NB4 (cell line): ENCODE measurements at regions not wholly inside any gene's neighbourhood (a gene's known extent, or its start where the extent isn't known, plus 50 kb on each side); places are given as distances from the start of the nearest gene placed in this dataset.
"Not testable (repeated sequence)": the region's sequence is repeated elsewhere in the genome, so short reads cannot be mapped to it uniquely, and the experiment has no call there.

Experiments
- DNase-seq: peaks from one replicate; pipeline ENCODE4 v3.0.0; 2010; ENCODE audit warnings: low read depth
- H3K4me3 ChIP-seq: one replicate; pipeline ENCODE4 v1.5.1; 2011; ENCODE audit warnings: mild to moderate bottlenecking, low read depth, low read length, moderate library complexity
- CTCF ChIP-seq: IDR thresholded peaks from one replicate; pipeline ENCODE4 v1.5.1; 2012; ENCODE audit warnings: low read depth, low read length
- MYC ChIP-seq: IDR thresholded peaks from 2 replicates; pipeline ENCODE4 v1.6.1; 2011; ENCODE audit warnings: low read depth, low read length
- POLR2A ChIP-seq: IDR thresholded peaks from 2 replicates; pipeline ENCODE4 v1.6.1; 2011; ENCODE audit warnings: mild to moderate bottlenecking; ENCODE audit not compliant: insufficient read length; ENCODE audit errors: extremely low read depth
- TF ChIP-seq, protein P1 (sequence below): IDR thresholded peaks from 2 replicates; pipeline ENCODE4 v1.6.1; 2011; ENCODE audit warnings: low read depth, low read length

DNA sequence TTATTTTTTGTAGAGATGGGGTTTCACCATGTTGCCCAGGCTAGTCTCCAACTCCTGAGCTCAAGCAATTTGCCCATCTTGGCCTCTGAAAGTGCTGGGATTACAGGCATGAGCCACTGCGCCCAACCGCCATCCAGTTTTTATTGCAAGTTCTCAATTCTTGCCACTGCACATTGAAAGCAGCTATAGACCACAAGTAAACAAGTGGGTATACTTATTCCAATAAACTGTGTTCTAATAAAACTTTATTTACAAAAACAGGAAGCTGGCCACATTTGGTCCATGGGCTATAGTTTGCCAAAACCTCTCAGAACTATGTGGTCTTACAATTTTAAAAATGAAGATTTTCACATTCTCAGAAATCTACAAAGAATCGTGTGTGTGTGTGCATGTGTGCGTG, 313.6 kb upstream of the RASGEF1B start:
- H3K4me3 ChIP-seq = no peak overlapping the region
- TF ChIP-seq, protein P1, sequence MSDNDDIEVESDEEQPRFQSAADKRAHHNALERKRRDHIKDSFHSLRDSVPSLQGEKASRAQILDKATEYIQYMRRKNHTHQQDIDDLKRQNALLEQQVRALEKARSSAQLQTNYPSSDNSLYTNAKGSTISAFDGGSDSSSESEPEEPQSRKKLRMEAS = no peak
- TF ChIP-seq MYC (no peak), POLR2A (no peak), CTCF (no peak)

DNA sequence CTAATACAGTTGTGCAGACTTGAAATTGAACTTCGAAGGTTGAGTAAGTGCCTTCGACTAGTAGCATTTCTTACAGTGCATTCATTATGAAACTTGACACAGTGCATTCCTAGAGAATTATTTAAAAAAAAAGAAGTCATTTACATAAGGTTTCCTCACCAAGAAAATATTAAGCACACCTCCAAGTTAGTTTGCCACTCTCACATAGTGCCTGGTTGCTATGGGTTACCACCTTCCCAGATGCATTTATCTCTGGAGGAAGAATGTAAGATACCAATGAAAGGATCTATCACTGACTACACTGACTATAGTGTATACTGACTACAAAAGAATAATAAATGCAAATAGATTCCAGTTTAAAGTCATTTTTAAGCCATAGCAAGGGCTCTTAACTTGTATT, 311.9 kb upstream of the RASGEF1B start:
- no peak overlapping the region for H3K4me3 ChIP-seq
- no peak for TF ChIP-seq POLR2A
- TF ChIP-seq, protein P1 = no peak
- no peak for TF ChIP-seq CTCF
- no peak for TF ChIP-seq MYC
- DNase-seq = no peak

More for the DNA sequence above, 313.6 kb upstream of the RASGEF1B start:
- DNase-seq = no peak

- no peak overlapping the region for H3K4me3 ChIP-seq
- TF ChIP-seq POLR2A (no peak), MYC (no peak), CTCF (no peak)
- TF ChIP-seq, protein P1 = no peak
- DNase-seq = no peak
These were observed 310.1 kb upstream of the RASGEF1B start for GRCh38 chr4:81781799-81782198.

DNA sequence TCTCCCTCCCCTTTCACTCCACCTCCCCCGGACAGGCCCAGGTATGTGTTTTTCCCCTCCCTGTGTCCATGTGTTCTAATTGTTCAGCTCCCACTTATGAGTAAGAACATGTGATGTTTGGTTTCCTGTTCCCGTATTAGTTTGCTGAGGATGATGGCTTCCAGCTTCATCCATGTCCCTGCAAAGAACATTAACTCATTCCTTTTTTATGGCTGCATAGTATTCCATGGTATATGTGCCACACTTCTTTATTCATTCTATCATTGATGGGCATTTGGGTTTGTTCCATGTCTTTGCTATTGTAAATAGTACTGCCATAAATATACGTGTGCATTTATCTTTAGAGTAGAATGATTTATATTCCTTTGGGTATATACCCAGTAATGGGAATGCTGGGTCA, 306.0 kb upstream of the RASGEF1B start:
- DNase-seq, H3K4me3 ChIP-seq: not testable (repeated sequence)

GRCh38 chr4:81776794-81777193, 305.1 kb upstream of the RASGEF1B start:
- DNase-seq = no peak
- TF ChIP-seq, protein P1 = no peak
- TF ChIP-seq MYC (no peak), POLR2A (no peak), CTCF (no peak)
- H3K4me3 ChIP-seq = no peak overlapping the region

DNA sequence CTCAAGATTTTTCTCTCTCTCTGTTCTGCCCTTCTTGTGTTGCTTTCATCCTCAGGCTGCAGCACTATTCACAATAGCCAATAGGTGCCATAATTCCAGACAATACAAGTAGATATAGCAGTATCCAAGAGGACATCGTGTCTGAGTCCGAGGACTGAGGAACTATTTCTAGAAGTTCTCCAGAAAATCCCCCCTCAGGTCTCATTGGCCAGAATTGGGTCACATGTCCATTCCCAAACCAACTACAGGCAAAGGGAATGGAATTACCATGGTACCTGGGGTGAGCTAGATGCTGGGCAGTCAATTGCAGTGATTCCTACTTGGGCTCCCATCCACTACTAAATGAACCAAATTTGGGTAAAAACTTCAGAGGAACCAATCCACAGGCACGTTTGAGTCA, 301.9 kb upstream of the RASGEF1B start:
- no peak for DNase-seq
- H3K4me3 ChIP-seq = no peak overlapping the region
- TF ChIP-seq, protein P1 = no peak
- no peak for TF ChIP-seq CTCF
- no peak for TF ChIP-seq MYC
- TF ChIP-seq POLR2A = no peak
